NCI-H524 treated with DMSO at 0.1 percent for 48 hours (cell line): ENCODE measurements at regions not wholly inside any gene's neighbourhood (a gene's known extent, or its start where the extent isn't known, plus 50 kb on each side); places are given as distances from the start of the nearest gene placed in this dataset.

Experiments used
- DNase-seq: peaks from one replicate; lab custom pipeline; 2025; lab: John Stamatoyannopoulos, UW

- no peak for DNase-seq
Observed at GRCh38 chr3:177300842-177301241, 103.6 kb upstream of the TBL1XR1 start.

GRCh38 chr3:177306252-177306651, 109.0 kb upstream of the TBL1XR1 start:
- DNase-seq = no peak

- DNase-seq = no peak
Observed at GRCh38 chr3:177307391-177307790, 110.1 kb upstream of the TBL1XR1 start.

- no peak for DNase-seq
Observed at GRCh38 chr3:177307826-177308225, 110.5 kb upstream of the TBL1XR1 start.

GRCh38 chr3:177308286-177308685, 111.0 kb upstream of the TBL1XR1 start:
- DNase-seq = no peak

- no peak for DNase-seq
Observed at GRCh38 chr3:177308911-177309310, 111.6 kb upstream of the TBL1XR1 start.

- no peak for DNase-seq
Observed at GRCh38 chr3:177312491-177312890, 115.2 kb upstream of the TBL1XR1 start.

GRCh38 chr3:177314897-177315296, 117.6 kb upstream of the TBL1XR1 start:
- DNase-seq = no peak

- no peak for DNase-seq
Observed at GRCh38 chr3:177317247-177317646, 120.0 kb upstream of the TBL1XR1 start.

- no peak for DNase-seq
Observed at GRCh38 chr3:177318559-177318958, 121.3 kb upstream of the TBL1XR1 start.

- no peak for DNase-seq
Observed at GRCh38 chr3:177320765-177321247, 123.5 kb upstream of the TBL1XR1 start.

GRCh38 chr3:177321819-177322218, 124.5 kb upstream of the TBL1XR1 start:
- no peak for DNase-seq

- no peak for DNase-seq
Observed at GRCh38 chr3:177322881-177323280, 125.6 kb upstream of the TBL1XR1 start.

- no peak for DNase-seq
Observed at GRCh38 chr3:177329854-177330253, 132.6 kb upstream of the TBL1XR1 start.

GRCh38 chr3:177330779-177331178, 133.5 kb upstream of the TBL1XR1 start:
- peak; percentile 86 for DNase-seq

- no peak for DNase-seq
Observed at GRCh38 chr3:177331203-177331835, 134.0 kb upstream of the TBL1XR1 start.

GRCh38 chr3:177332955-177333354, 135.7 kb upstream of the TBL1XR1 start:
- DNase-seq = no peak

GRCh38 chr3:177333533-177334520, 136.5 kb upstream of the TBL1XR1 start:
- DNase-seq = no peak

GRCh38 chr3:177334803-177335202, 137.5 kb upstream of the TBL1XR1 start:
- DNase-seq = no peak

- DNase-seq = no peak
Observed at GRCh38 chr3:177335728-177336127, 138.4 kb upstream of the TBL1XR1 start.

- DNase-seq = no peak
Observed at GRCh38 chr3:177336873-177337450, 139.7 kb upstream of the TBL1XR1 start.

- no peak for DNase-seq
Observed at GRCh38 chr3:177337541-177338331, 140.5 kb upstream of the TBL1XR1 start.
